ENCODE measurements at regions not wholly inside any gene's neighbourhood (a gene's known extent, or its start where the extent isn't known, plus 50 kb on each side); places are given as distances from the start of the nearest gene placed in this dataset.

DNA sequence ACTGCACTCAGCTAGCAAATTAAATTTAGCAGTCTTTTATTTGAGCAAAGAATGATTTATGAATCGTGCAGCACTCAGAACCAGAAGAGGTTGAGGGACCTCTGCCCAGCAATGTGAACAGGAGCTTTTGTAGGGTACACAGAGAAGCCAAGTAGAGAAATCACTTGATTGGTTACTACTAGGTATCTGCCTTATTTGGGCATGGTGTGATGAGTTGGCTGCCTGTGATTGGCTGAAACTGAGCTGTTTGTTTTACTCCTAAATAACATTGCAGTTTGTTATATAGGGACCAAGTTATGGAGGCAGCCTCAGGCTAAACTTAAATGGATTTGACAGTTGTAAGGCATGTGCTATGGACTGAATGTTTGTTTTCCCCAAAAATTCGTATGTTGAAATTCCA lies 122.5 kb downstream of the RDH14 start:
- Mint-ChIP-seq H3K36me3 (no peaks in the 10 kb centered on the region), H3K9me3 (no peaks in the 10 kb centered on the region), H3K27ac (no peak overlapping the region)
- ATAC-seq = no peak
- no peak for DNase-seq (ENCODE audit: low spot score in 2 of 2)

DNA sequence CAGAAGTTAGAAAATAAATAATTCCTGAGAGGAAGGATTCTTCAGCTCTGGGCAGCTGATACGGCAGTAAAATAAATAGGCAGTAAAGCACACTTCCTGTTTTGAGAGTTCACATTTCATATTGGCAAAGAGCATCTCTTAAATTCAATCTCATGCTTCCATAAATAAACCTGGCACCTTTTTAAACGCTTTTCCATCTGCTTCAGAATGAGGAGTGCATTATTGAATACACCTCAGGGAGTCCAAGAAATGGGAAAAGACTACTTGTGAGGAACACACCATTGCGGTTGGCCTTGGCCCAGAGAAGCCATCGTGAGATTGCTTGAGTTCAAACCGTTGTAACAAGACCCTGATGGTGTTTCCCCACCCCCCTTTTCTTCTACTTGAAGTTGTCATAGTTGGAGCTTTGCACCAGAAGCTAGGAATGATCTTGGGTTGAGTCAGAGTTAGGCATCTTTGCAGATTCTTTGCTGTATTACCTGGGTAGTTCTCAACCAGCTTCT lies 123.9 kb downstream of the RDH14 start:
- no peaks in the 10 kb centered on the region for H3K36me3 Mint-ChIP-seq
- DNase-seq (ENCODE audit: low spot score in 2 of 2) (no peak), ATAC-seq (no peak)
- no peak overlapping the region for H3K27ac Mint-ChIP-seq
- H3K9me3 Mint-ChIP-seq = no peaks in the 10 kb centered on the region

DNA sequence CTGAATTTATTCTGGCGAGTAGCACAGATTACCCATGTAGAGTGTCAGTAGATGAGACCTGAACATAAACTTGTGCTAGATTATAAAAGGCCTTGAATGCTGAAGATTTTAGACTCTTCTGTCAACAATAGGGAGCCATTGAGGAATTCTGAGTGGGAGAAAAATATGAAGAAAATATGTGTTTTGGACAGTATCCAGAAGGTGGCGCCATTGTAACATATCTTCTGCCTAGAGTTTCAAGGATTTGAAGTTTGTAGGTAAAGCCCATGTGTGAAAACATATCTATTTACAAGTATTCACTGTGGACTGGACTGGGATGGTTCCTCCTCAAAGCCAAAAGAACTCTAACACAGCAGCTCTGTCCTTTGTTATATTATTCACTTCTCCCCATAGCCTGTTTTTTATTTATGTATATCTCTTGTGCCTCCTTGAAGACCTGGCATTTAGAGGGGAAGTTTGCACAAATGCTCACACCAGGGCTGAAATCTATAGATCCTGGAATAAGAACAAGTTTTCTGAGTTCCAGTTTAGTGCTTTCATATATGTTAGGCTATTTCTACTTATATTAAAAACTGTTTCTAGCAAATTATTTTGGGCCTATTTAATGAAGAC lies 124.9 kb downstream of the RDH14 start:
- ATAC-seq (no peak), DNase-seq (ENCODE audit: low spot score in 2 of 2) (peak in 1 of 2 donors; percentile 29)
- H3K36me3 Mint-ChIP-seq = no peaks in the 10 kb centered on the region
- H3K27ac Mint-ChIP-seq = no peak overlapping the region
- no peaks in the 10 kb centered on the region for H3K9me3 Mint-ChIP-seq

DNA sequence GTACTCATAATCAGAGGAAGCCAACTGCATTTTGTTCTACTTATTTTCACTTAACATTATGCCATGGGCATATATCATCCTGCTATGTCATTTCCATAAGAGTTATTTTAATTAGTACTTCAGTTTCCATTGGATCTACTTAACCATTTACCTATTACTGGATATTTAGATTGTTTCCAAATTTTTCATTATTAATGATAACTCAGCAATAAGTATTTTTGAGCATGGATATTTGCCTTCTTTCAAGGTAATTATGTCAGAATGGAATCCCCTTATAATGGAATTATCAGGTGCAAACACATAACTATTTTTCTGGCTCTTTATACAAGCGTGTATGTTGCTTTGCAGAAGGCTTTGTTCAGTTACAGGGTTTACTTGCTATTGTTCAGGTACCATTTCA lies 126.6 kb downstream of the RDH14 start:
- H3K36me3 Mint-ChIP-seq = no peaks in the 10 kb centered on the region
- no peak for ATAC-seq
- no peak for DNase-seq (ENCODE audit: low spot score in 2 of 2)
- no peak overlapping the region for H3K27ac Mint-ChIP-seq
- no peaks in the 10 kb centered on the region for H3K9me3 Mint-ChIP-seq

DNA sequence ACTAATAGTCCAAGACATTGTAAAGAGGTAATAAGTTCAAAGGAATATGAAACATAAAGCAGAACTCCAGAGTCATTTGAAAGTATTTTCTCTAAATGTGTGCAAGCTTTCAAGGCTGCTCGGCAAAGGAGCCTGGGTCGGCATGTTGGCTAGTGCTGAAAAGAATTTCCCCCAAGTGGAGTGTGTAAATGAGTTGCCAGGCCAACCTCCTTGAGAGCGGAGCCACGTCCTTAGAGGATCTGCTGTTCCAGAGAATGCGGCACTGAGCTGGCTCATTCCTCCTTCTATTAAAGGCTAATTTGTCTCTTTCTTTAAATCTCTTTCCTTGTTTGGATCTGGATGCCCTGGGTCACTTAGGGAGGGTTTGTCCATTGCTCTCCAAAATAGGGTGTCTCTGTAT lies 127.5 kb downstream of the RDH14 start:
- no peak for ATAC-seq
- H3K36me3 Mint-ChIP-seq = no peaks in the 10 kb centered on the region
- DNase-seq (ENCODE audit: low spot score in 2 of 2) = no peak
- H3K9me3 Mint-ChIP-seq = no peaks in the 10 kb centered on the region
- no peak overlapping the region for H3K27ac Mint-ChIP-seq

DNA sequence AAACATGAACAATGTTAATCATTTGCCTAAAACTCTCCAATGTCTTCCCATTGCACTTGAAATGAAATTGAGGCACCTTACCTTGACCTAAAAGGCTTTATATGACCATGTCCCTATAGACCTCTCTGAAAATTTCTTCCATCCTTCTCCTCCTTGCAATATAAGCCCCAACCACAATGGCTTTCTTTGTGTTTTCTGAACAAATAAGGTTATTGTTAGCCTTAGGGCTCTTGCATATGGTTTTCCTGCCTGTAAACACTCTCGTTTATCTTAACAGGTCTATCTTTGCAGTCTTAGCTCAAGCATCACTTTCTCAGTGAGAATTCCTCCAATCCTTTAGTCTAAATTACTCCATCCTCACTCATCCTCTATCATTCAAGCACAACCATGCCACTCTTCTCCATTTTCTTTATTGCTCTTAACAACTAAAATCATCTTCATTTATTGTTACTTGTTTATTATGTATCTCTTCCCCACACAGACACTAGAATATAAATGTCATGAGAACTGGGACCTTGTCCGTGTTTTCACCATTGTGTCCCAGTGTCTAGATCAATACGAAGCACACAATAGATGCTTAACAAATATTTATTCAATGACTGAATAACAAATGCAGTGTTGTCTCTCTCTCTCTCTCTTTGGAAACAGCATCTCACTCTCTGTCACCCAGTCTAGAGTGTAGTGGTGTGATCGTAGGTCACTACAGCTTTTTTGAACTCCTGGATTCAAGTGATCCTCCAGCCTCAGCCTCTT lies 129.3 kb downstream of the RDH14 start:
- H3K36me3 Mint-ChIP-seq = no peaks in the 10 kb centered on the region
- ATAC-seq (no peak), DNase-seq (ENCODE audit: low spot score in 2 of 2) (no peak)
- no peak overlapping the region for H3K27ac Mint-ChIP-seq
- no peaks in the 10 kb centered on the region for H3K9me3 Mint-ChIP-seq

DNA sequence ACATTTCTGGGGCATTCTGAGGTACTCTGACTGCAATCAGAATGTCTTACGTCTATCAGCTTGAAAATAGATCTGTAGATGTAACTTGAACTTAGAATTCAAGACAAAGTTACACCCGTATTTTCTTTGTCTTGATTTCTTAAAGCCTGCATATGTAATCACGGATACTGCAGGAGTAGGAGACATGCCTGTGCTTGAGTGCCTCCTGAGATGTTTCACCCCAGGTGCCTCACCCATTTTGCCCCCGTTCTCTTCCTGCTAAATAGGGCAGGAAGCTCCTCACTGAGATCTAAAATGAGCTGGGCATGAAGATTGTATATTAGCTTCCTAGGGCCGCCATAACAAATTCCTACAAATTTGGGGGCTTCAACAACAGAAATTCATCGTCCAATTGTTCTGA lies 131.9 kb downstream of the RDH14 start:
- Mint-ChIP-seq H3K9me3 (no peaks in the 10 kb centered on the region), H3K36me3 (no peaks in the 10 kb centered on the region), H3K27ac (no peak overlapping the region)
- no peak for DNase-seq (ENCODE audit: low spot score in 2 of 2)
- ATAC-seq = no peak

DNA sequence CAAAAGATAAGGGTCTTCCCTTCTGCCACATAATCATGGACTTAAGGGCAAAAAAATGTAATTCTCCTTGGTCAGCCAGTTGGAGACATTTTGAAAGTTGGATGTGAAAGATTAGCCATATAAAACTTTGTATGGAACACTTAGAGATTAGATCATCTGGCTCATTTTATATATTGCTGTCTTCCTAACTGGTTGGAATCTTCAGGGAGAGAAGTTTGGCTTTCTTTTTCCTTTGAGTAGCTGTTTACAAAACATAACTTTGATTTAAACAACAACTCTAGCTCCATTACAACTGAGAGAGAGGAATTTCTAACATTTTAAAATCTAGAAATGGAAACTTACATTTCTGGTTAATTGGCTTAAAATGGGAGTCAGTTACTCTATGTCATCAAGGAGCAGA lies 132.7 kb downstream of the RDH14 start:
- no peak for DNase-seq (ENCODE audit: low spot score in 2 of 2)
- H3K27ac Mint-ChIP-seq = no peak overlapping the region
- H3K9me3 Mint-ChIP-seq = no peaks in the 10 kb centered on the region
- no peaks in the 10 kb centered on the region for H3K36me3 Mint-ChIP-seq
- no peak for ATAC-seq

DNA sequence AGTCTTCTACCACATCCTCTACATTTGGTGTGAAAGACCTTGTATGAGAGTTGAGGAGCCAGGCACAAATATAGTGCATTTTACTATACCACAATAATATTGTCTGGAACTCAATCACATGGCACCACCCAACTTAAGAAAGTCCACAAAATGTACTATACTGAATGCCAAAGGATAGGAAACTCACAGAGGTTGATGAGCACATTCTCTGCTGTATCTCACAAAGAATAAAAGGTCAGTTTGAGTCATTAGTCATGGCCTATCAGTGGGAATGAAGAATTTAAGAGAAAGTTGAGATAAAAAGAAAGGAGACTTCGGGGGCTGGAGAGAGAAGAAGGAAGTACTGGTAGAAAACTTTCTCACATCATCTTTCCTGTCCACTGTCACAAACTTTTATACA lies 134.3 kb downstream of the RDH14 start:
- Mint-ChIP-seq H3K9me3 (no peaks in the 10 kb centered on the region), H3K27ac (no peak overlapping the region), H3K36me3 (no peaks in the 10 kb centered on the region)
- ATAC-seq = no peak
- no peak for DNase-seq (ENCODE audit: low spot score in 2 of 2)

DNA sequence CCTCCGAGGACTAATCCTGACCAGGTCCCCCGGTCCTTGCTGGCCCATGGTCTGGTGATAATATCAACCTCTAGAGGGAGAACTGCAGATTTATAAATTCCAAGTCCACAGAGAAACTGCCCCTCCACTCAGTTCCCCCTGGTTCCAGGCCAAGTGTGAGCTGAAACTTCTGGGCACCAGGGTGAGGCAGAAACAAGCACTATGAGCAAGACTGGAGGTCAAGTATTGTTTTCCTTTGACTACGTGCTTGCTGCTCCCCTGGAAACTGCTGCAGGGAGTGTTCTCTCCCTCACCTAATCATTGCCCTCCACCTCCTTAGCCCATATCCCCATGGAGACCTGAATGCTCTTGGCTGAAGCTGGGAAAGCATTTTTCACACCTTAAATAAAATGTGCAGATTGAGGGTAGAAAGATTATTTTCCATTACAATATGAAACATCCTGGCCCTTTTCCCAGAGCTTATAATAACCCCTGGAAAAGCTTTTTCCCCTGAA lies 135.2 kb downstream of the RDH14 start:
- Mint-ChIP-seq H3K36me3 (no peaks in the 10 kb centered on the region), H3K27ac (no peak overlapping the region), H3K9me3 (no peaks in the 10 kb centered on the region)
- no peak for DNase-seq (ENCODE audit: low spot score in 2 of 2)
- ATAC-seq = no peak

DNA sequence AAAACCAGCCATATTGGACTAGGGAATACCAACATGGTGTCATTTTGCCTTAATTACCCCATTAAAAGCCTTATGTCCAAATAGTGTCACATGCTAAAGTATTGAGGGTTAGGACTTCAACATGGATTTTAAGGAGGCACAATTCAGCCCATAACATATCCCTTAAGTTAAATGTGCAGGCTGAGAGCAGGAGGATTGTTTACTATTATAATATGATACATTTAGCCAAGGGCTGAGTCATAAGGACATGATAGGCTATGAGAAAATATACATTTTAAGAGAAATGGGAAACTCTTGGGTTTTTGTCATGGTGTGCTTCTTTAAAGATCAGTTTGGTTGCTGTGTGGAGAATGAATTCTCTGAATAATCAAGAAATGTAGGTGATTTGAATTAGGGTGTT lies 136.8 kb downstream of the RDH14 start:
- DNase-seq (ENCODE audit: low spot score in 2 of 2) = no peak
- Mint-ChIP-seq H3K9me3 (no peaks in the 10 kb centered on the region), H3K36me3 (no peaks in the 10 kb centered on the region), H3K27ac (no peak overlapping the region)
- no peak for ATAC-seq

DNA sequence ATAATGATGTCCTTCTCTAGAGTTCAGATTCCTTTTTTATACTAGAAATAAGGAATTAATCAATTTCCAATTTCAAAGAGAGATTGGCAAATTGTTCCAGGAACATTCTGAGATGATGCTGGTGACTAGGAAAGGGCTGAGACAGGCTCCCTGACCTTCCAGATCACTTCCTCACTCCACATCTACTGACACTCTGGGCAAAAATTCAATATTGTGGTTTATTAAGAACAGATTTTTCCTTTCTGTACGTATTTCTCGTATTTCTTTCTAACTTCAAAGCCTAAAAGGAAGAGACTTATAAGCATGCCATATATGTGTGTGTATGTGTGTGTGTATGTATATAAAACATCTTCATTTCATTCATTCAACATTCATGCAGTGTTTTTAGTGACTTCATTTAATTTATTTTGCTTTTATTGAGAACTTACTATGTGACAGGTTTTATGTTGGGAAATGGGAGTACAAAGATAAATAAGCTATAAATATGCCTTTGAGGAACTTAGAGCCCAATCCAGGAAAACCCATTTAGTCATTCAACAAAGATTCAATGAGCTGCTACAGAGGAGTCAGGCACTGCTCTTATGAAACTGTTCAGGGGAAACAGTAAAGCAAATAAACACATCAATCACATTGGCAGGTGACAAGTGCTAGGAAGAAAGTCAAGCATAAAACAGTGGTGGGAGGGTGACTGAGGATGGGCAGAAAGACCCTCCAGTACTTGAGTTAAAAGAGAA lies 137.9 kb downstream of the RDH14 start:
- H3K36me3 Mint-ChIP-seq = no peaks in the 10 kb centered on the region
- ATAC-seq (no peak), DNase-seq (ENCODE audit: low spot score in 2 of 2) (no peak)
- H3K27ac Mint-ChIP-seq = no peak overlapping the region
- no peaks in the 10 kb centered on the region for H3K9me3 Mint-ChIP-seq

DNA sequence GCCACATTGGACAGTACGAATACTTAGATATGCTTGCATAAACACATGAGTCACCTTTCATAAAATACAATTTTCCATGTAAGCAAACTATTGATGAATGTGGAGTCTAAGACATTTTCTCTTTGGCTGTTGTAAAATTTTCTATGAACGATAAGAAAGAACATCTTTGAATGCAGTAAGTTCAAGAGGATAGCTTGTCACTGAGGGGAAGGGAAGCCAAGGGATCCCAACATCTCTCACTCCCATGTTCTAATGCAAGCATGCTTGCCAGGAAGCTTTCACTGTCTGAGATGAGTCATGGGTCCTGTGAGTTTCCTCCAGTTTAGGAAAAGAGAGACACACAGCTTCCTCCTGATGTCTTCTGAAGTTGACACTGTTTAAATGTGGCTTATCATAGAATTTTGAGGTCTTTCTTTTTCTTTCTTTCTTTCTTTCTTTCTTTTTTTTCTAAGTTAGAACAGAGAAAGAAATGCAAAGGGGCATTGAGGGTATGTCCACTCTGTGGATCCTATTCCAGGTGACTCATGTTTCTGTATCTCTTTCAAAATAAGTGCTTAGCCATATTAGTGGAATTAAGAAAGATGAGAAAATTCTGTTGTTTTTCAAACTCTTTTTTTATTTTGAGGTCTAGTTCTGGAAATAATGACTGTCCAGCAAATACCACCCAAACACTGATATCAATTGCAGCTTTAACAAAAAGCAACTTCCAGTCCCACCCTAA lies 146.6 kb downstream of the RDH14 start:
- H3K36me3 Mint-ChIP-seq = no peaks in the 10 kb centered on the region
- no peak for DNase-seq (ENCODE audit: low spot score in 2 of 2)

DNA sequence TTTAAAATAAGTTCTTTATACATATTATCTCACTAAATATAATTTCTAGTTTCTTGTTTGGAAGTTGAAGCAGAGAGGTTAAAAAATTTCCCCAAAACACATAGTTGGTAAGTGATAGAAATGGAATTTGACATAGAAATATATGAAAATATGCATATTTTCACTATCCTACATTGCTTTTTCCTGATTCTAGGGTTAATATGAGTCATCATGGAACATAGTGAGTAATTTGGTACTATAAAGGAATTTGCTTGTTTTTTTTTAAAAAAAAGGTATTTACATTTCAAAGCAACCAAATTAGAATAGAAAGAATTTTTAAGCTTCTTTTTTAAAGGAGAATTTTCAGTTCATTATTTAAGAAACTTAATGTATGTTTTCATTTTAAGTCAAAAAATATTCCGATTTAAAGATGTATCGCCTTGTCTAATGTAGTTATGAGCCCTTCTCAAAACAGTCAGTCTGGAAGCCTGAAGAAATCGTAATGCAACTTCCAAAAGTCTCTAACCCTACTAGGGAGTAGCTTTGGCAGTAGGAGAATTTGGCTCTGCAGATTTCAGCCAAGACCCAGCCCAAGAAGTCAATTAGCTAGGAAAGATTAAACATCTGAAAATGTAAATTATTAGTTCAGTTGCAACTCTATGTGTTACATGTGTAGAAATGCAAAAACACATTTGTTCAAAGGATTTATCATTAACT lies 147.3 kb downstream of the RDH14 start:
- Mint-ChIP-seq H3K27ac (no peak overlapping the region), H3K9me3 (no peaks in the 10 kb centered on the region), H3K36me3 (no peaks in the 10 kb centered on the region)
- DNase-seq (ENCODE audit: low spot score in 2 of 2) (no peak), ATAC-seq (no peak)

More for the DNA sequence above, 146.6 kb downstream of the RDH14 start:
- ATAC-seq = no peak
- Mint-ChIP-seq H3K27ac (no peak overlapping the region), H3K9me3 (no peaks in the 10 kb centered on the region)

DNA sequence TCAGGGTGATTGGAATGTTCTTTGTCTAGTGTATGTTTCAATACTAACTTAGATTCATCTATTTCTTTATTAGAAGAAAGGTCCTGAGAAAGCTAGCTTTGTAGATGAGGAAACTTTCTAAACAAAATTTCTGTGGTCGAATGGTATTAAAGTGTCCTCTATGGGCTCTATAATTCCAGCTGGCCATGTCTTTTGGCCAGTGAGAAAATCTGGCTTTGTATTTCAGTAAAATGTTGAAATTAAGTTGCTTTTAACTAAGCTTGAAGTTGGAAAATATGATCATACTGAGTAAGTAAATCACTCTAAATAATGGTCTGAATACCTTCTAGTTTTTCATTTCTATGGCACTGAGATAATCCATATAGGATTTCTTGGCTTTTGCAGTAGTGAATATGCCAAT lies 148.8 kb downstream of the RDH14 start:
- no peaks in the 10 kb centered on the region for H3K36me3 Mint-ChIP-seq
- DNase-seq (ENCODE audit: low spot score in 2 of 2) (no peak), ATAC-seq (no peak)
- H3K9me3 Mint-ChIP-seq = no peaks in the 10 kb centered on the region
- no peak overlapping the region for H3K27ac Mint-ChIP-seq

DNA sequence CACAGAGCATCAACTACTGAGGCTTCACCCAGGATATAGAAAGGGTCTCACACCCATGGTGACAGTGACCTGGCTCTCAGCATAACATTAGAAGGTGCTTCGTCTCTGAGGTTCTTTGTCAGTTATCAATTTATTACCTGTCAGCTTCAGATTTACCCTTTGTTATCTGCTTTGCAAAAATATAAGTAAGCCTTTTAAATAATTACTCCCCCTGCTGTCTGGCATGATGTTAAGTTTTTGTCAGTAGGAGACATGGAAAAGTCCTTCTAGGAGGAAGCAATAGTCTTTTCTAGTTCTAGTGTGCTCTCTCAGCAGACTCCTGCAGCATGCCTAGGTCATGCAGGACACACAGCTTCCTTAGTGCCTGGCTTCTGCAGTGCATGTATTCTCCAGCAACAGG lies 149.9 kb downstream of the RDH14 start:
- no peak for DNase-seq (ENCODE audit: low spot score in 2 of 2)
- Mint-ChIP-seq H3K27ac (no peak overlapping the region), H3K9me3 (no peaks in the 10 kb centered on the region), H3K36me3 (no peaks in the 10 kb centered on the region)
- ATAC-seq = no peak

All from activated naive CD4-positive, alpha-beta T cell treated with anti-CD3 and anti-CD28 coated beads, Interleukin-2, amount 50 U/mL, for 72 hours (primary cell).